Activated T-helper 9 cell treated with anti-CD3 and anti-CD28 coated beads, Interleukin-2, amount 50 U/mL, for 16 hours (primary cell): ENCODE measurements at regions not wholly inside any gene's neighbourhood (a gene's known extent, or its start where the extent isn't known, plus 50 kb on each side); places are given as distances from the start of the nearest gene placed in this dataset.
"Not testable (repeated sequence)": the region's sequence is repeated elsewhere in the genome, so short reads cannot be mapped to it uniquely, and the experiment has no call there.

Experiments used
- DNase-seq: peaks from one replicate; pipeline ENCODE4 v3.0.0-alpha.2; 2020; ENCODE audit warnings: low read depth

GRCh38 chr1:58836408-58836807 lies 52.6 kb upstream of the JUN start:
- no peak for DNase-seq

GRCh38 chr1:58837886-58838285 lies 54.0 kb upstream of the JUN start:
- no peak for DNase-seq

- DNase-seq = no peak
Observed at GRCh38 chr1:58839147-58839795, 55.4 kb upstream of the JUN start.

- DNase-seq = no peak
Observed at GRCh38 chr1:58839846-58840835, 56.3 kb upstream of the JUN start.

- no peak for DNase-seq
Observed at GRCh38 chr1:58841455-58841854, 57.6 kb upstream of the JUN start.

GRCh38 chr1:58842941-58843340 lies 59.1 kb upstream of the JUN start:
- DNase-seq = no peak

GRCh38 chr1:58844176-58844575 lies 60.3 kb upstream of the JUN start:
- no peak for DNase-seq

- no peak for DNase-seq
Observed at GRCh38 chr1:58845942-58846341, 62.1 kb upstream of the JUN start.

GRCh38 chr1:58848818-58849411 lies 65.1 kb upstream of the JUN start:
- DNase-seq = no peak

- no peak for DNase-seq
Observed at GRCh38 chr1:58849551-58849950, 65.7 kb upstream of the JUN start.

- no peak for DNase-seq
Observed at GRCh38 chr1:58850636-58851035, 66.8 kb upstream of the JUN start.

GRCh38 chr1:58852731-58853485 lies 69.1 kb upstream of the JUN start:
- no peak for DNase-seq

- no peak for DNase-seq
Observed at GRCh38 chr1:58854576-58854975, 70.7 kb upstream of the JUN start.

- no peak for DNase-seq
Observed at GRCh38 chr1:58855274-58856165, 71.7 kb upstream of the JUN start.

- not testable (repeated sequence) for DNase-seq
Observed at GRCh38 chr1:58856281-58856680, 72.4 kb upstream of the JUN start.

- no peak for DNase-seq
Observed at GRCh38 chr1:58857680-58858673, 74.1 kb upstream of the JUN start.

GRCh38 chr1:58859769-58860485 lies 76.1 kb upstream of the JUN start:
- DNase-seq = no peak

GRCh38 chr1:58861076-58861475 lies 77.2 kb upstream of the JUN start:
- DNase-seq = no peak

GRCh38 chr1:58861506-58861905 lies 77.7 kb upstream of the JUN start:
- DNase-seq = no peak
